CD14-positive monocyte (primary cell): ENCODE measurements at regions not wholly inside any gene's neighbourhood (a gene's known extent, or its start where the extent isn't known, plus 50 kb on each side); places are given as distances from the start of the nearest gene placed in this dataset.

ENCODE experiments used
- DNase-seq, 3 donors: peaks; one replicate each; pipeline ENCODE4 v3.0.0-alpha.2; 2011 to 2022
- H2AFZ ChIP-seq: 2 replicates; pipeline ENCODE4 v1.6.0; 2012; ENCODE audit warnings: mild to moderate bottlenecking, low read depth, low read length, inconsistent platforms; ENCODE audit not compliant: insufficient read depth, poor library complexity, severe bottlenecking
- H3K27ac ChIP-seq, 2 donors: 1 replicate in 1 of 2; 2 replicates in 1 of 2; pipeline ENCODE4 v1.5.1; 2012 to 2013; ENCODE audit warnings: low read length in 2 of 2, control low read depth in 1 of 2, inconsistent platforms in 1 of 2, low read depth in 1 of 2, mild to moderate bottlenecking in 1 of 2
- H3K27me3 ChIP-seq, 2 donors: one replicate each; pipeline versions ENCODE4 v1.6.0 to v1.6.1; 2011 to 2013; ENCODE audit warnings: low read length in 2 of 2; ENCODE audit not compliant: control insufficient read depth in 2 of 2, insufficient read depth in 2 of 2
- H3K36me3 ChIP-seq, 2 donors: replicated peaks in 1 of 2; 1 replicate in 1 of 2; 2 replicates in 1 of 2; pipeline versions ENCODE4 v1.5.1 to v1.6.1; 2012 to 2013; ENCODE audit warnings: low read length in 2 of 2, control low read depth in 1 of 2, inconsistent platforms in 1 of 2, mild to moderate bottlenecking in 1 of 2; ENCODE audit not compliant: insufficient read depth in 2 of 2, control insufficient read depth in 1 of 2
- H3K4me1 ChIP-seq, 2 donors: 1 replicate in 1 of 2; 2 replicates in 1 of 2; pipeline versions ENCODE4 v1.5.1 to v1.6.1; 2012 to 2013; ENCODE audit warnings: low read length in 2 of 2, control low read depth in 1 of 2, inconsistent platforms in 1 of 2, mild to moderate bottlenecking in 1 of 2, moderate library complexity in 1 of 2; ENCODE audit not compliant: insufficient read depth in 2 of 2, control insufficient read depth in 1 of 2
- H3K4me2 ChIP-seq: replicated peaks from 2 replicates; pipeline ENCODE3; 2012; ENCODE audit warnings: low read length, moderate library complexity, mild to moderate bottlenecking; ENCODE audit not compliant: poor library complexity, severe bottlenecking; ENCODE audit errors: extremely low read depth
- H3K4me3 ChIP-seq, 3 experiments: fragments of 200-600 bp in 1 of 3; sonication (generic) in 1 of 3; replicated peaks in 1 of 3; 1 replicate in 2 of 3; 2 replicates in 1 of 3; pipeline ENCODE4 v1.5.1; 2011 to 2013; ENCODE audit warnings: low read length in 3 of 3, mild to moderate bottlenecking in 3 of 3, control low read depth in 2 of 3, low read depth in 2 of 3, inconsistent platforms in 1 of 3, moderate library complexity in 1 of 3
- H3K79me2 ChIP-seq: 2 replicates; pipeline ENCODE4 v1.6.0; 2012; ENCODE audit warnings: mild to moderate bottlenecking, control low read depth, inconsistent platforms, low read length, moderate library complexity; ENCODE audit not compliant: insufficient read depth
- H3K9ac ChIP-seq: 2 replicates; pipeline ENCODE4 v1.6.0; 2017; ENCODE audit warnings: low read length, mild to moderate bottlenecking; ENCODE audit not compliant: insufficient read depth, poor library complexity, severe bottlenecking
- H3K9me3 ChIP-seq, 2 donors: replicated peaks in 1 of 2; 1 replicate in 1 of 2; 2 replicates in 1 of 2; pipeline versions ENCODE4 v1.5.1 to v1.6.1; 2012 to 2013; ENCODE audit warnings: low read length in 2 of 2, control low read depth in 1 of 2; ENCODE audit not compliant: control insufficient read depth in 1 of 2, insufficient read depth in 1 of 2
- H4K20me1 ChIP-seq: 2 replicates; pipeline ENCODE4 v1.6.0; 2012; ENCODE audit warnings: mild to moderate bottlenecking, low read length, control low read depth, moderate library complexity; ENCODE audit not compliant: insufficient read depth
- H3K27ac Mint-ChIP-seq, 7 donors: one replicate each; pipeline ENCODE4 v1.8.0; 2020; ENCODE audit warnings: mild to moderate bottlenecking in 7 of 7, mixed read lengths in 7 of 7, moderate library complexity in 6 of 7, inconsistent platforms in 2 of 7
- H3K27me3 Mint-ChIP-seq, 3 donors: one replicate each; pipeline ENCODE4 v1.8.0; 2021 to 2022; ENCODE audit warnings: low read depth in 3 of 3, mild to moderate bottlenecking in 3 of 3, mixed read lengths in 3 of 3, moderate library complexity in 3 of 3, inconsistent platforms in 1 of 3
- H3K36me3 Mint-ChIP-seq, 2 donors: one replicate each; pipeline ENCODE4 v1.8.0; 2020; ENCODE audit warnings: mixed read lengths in 2 of 2, inconsistent platforms in 1 of 2, mild to moderate bottlenecking in 1 of 2
- H3K4me1 Mint-ChIP-seq: one replicate; pipeline ENCODE4 v1.8.0; 2020; ENCODE audit warnings: mild to moderate bottlenecking, mixed read lengths
- H3K4me3 Mint-ChIP-seq, 2 donors: one replicate each; pipeline ENCODE4 v1.8.0; 2020; ENCODE audit warnings: mild to moderate bottlenecking in 2 of 2, mixed read lengths in 2 of 2, moderate library complexity in 1 of 2
- H3K9me3 Mint-ChIP-seq, 7 donors: one replicate each; pipeline ENCODE4 v1.8.0; 2020 to 2022; ENCODE audit warnings: mixed read lengths in 7 of 7, mild to moderate bottlenecking in 6 of 7, moderate library complexity in 6 of 7, inconsistent platforms in 2 of 7
- CTCF ChIP-seq: fragments of 200-600 bp; IDR thresholded peaks from one replicate; pipeline ENCODE4 v1.8.0; 2022; ENCODE audit warnings: antibody characterized with exemption, mild to moderate bottlenecking
- WGBS: methylation state at CpG from one replicate; pipeline ENCODE4 v1.1.5; 2013; ENCODE audit warnings: missing lambda C conversion rate; ENCODE audit not compliant: insufficient coverage; 5-methylcytosine and 5-hydroxymethylcytosine counted together
- intact Hi-C, 2 donors: fragments of 100-400 bp; cut with micrococcal nuclease; formaldehyde crosslinking; loops; one replicate each; pipeline versions ENCODE4 v1.15.0 to v1.15.1; 2023

- Histone ChIP-seq H3K4me1 (no peaks in the 10 kb centered on the region), H3K36me3 (no peaks in the 10 kb centered on the region), H3K79me2 (no peaks in the 10 kb centered on the region), H3K27me3 (no peaks in the 10 kb centered on the region), H4K20me1 (no peaks in the 10 kb centered on the region), H3K4me2 (no peak overlapping the region), H3K9me3 (no peaks in the 10 kb centered on the region), H3K9ac (no peak overlapping the region), H2AFZ (no peak overlapping the region), H3K27ac (no peak overlapping the region), H3K4me3 (no peak overlapping the region)
- no peak for TF ChIP-seq CTCF
- no peaks in the 10 kb centered on the region for H3K36me3 Mint-ChIP-seq
- H3K27ac Mint-ChIP-seq: no peak overlapping the region
- H3K4me3 Mint-ChIP-seq: no peak overlapping the region
- no peak for DNase-seq
- H3K4me1 Mint-ChIP-seq: no peaks in the 10 kb centered on the region
- H3K27me3 Mint-ChIP-seq: peaks cover 0 to 3% (median 0%) of the 10 kb centered on the region in 3 donors
- intact Hi-C loops: no loop called here
- peaks cover 0 to 7% (median 4%) of the 10 kb centered on the region in 7 donors for H3K9me3 Mint-ChIP-seq
These were observed 1159.0 kb upstream of the ATXN8OS start for GRCh38 chr13:68948586-68948985.

GRCh38 chr13:68944272-68944671, 1163.4 kb upstream of the ATXN8OS start:
- H3K9ac ChIP-seq: no peak overlapping the region
- no peaks in the 10 kb centered on the region for H3K79me2 ChIP-seq
- Mint-ChIP-seq H3K27ac (no peak overlapping the region), H3K36me3 (no peaks in the 10 kb centered on the region), H3K4me3 (no peak overlapping the region), H3K9me3 (peaks cover 0 to 9% (median 7%) of the 10 kb centered on the region in 7 donors), H3K27me3 (peaks cover 0 to 3% (median 0%) of the 10 kb centered on the region in 3 donors), H3K4me1 (no peaks in the 10 kb centered on the region)
- WGBS: 92% methylated on average over 2 of the region's 2 CpGs
- H3K27me3 ChIP-seq: no peaks in the 10 kb centered on the region
- TF ChIP-seq CTCF: no peak
- H3K36me3 ChIP-seq: no peaks in the 10 kb centered on the region
- no peak for DNase-seq
- H3K4me3 ChIP-seq: no peak overlapping the region
- no peak overlapping the region for H2AFZ ChIP-seq
- no peaks in the 10 kb centered on the region for H3K9me3 ChIP-seq
- H4K20me1 ChIP-seq: no peaks in the 10 kb centered on the region
- no peak overlapping the region for H3K4me2 ChIP-seq
- intact Hi-C loops: no loop called here
- no peak overlapping the region for H3K27ac ChIP-seq
- no peaks in the 10 kb centered on the region for H3K4me1 ChIP-seq
